Chondrocyte (in vitro differentiated cells): ENCODE measurements at regions not wholly inside any gene's neighbourhood (a gene's known extent, or its start where the extent isn't known, plus 50 kb on each side); places are given as distances from the start of the nearest gene placed in this dataset.

Source experiments
- DNase-seq: peaks from one replicate; pipeline ENCODE4 v3.0.0; 2021; ENCODE audit warnings: mixed read lengths, low spot score
- H3K27ac Mint-ChIP-seq: one replicate; pipeline ENCODE4 v1.8.0; 2021; ENCODE audit warnings: mild to moderate bottlenecking, moderate library complexity, mixed read lengths; ENCODE audit not compliant: unreplicated experiment
- H3K27me3 Mint-ChIP-seq: 2 replicates; pipeline ENCODE4 v1.8.0; 2021; ENCODE audit warnings: low read depth, mixed read lengths
- H3K36me3 Mint-ChIP-seq: 2 replicates; pipeline ENCODE4 v1.8.0; 2021; ENCODE audit warnings: low read depth, mixed read lengths
- H3K4me1 Mint-ChIP-seq: 2 replicates; pipeline ENCODE4 v1.8.0; 2021; ENCODE audit warnings: low read depth, mild to moderate bottlenecking, mixed read lengths
- H3K4me3 Mint-ChIP-seq: one replicate; pipeline ENCODE4 v1.8.0; 2021; ENCODE audit warnings: mild to moderate bottlenecking, moderate library complexity, mixed read lengths; ENCODE audit not compliant: unreplicated experiment
- H3K9me3 Mint-ChIP-seq: 2 replicates; pipeline ENCODE4 v1.8.0; 2021; ENCODE audit warnings: low read depth, mixed read lengths
- TF ChIP-seq, protein P1 (sequence below): fragments of 200-600 bp; sonication (generic); IDR thresholded peaks from 2 replicates; pipeline ENCODE4 v1.5.0; 2021; ENCODE audit warnings: antibody characterized with exemption, mild to moderate bottlenecking, moderate library complexity

DNA sequence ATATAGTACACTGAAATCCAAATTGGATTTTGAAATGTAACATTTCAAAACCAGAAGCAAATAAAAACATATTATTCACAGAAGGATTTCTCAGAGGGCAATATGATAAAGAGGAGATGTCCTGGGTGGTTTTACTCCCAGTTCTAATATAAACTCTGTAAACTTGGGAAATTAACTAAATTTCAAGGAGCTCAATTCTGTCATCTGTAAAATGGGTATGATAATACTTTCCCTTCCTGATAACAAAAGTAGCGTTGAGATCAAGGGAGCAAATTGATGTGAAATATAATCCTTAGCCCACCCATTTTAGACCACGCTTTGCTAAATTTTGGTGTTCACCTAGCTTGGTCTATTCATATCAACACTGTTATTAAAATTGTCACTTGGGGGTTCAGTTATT lies 192.5 kb upstream of the BTG1 start:
- Mint-ChIP-seq H3K4me3 (no peak overlapping the region), H3K9me3 (no peaks in the 10 kb centered on the region), H3K36me3 (no peaks in the 10 kb centered on the region), H3K27ac (no peak overlapping the region), H3K4me1 (peaks cover 10% of the 10 kb centered on the region), H3K27me3 (no peaks in the 10 kb centered on the region)
- TF ChIP-seq, protein P1, sequence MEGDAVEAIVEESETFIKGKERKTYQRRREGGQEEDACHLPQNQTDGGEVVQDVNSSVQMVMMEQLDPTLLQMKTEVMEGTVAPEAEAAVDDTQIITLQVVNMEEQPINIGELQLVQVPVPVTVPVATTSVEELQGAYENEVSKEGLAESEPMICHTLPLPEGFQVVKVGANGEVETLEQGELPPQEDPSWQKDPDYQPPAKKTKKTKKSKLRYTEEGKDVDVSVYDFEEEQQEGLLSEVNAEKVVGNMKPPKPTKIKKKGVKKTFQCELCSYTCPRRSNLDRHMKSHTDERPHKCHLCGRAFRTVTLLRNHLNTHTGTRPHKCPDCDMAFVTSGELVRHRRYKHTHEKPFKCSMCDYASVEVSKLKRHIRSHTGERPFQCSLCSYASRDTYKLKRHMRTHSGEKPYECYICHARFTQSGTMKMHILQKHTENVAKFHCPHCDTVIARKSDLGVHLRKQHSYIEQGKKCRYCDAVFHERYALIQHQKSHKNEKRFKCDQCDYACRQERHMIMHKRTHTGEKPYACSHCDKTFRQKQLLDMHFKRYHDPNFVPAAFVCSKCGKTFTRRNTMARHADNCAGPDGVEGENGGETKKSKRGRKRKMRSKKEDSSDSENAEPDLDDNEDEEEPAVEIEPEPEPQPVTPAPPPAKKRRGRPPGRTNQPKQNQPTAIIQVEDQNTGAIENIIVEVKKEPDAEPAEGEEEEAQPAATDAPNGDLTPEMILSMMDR, result no peak
- DNase-seq, result no peak

DNA sequence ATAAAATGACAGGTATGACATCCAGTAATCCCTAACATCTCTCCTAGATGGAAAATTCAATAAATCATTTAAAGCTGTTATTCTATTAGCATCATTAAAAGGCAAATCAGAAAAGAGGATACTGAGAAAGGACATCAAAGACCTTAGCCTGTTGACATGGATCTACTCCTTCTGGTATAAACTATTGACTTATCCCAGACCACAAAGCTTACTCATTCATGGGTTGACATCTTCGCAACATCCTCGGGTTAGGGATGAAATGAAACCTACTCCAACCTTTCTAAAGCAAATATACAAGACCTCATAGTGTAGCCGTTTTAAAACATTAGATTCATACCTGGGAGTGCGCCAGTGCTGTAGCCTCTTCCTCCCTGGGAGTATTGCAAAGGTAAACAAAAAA lies 191.5 kb upstream of the BTG1 start:
- Mint-ChIP-seq H3K27ac (no peak overlapping the region), H3K4me3 (no peak overlapping the region), H3K27me3 (no peaks in the 10 kb centered on the region), H3K36me3 (no peaks in the 10 kb centered on the region), H3K4me1 (peaks cover 10% of the 10 kb centered on the region), H3K9me3 (no peaks in the 10 kb centered on the region)
- TF ChIP-seq, protein P1, result no peak
- no peak for DNase-seq

DNA sequence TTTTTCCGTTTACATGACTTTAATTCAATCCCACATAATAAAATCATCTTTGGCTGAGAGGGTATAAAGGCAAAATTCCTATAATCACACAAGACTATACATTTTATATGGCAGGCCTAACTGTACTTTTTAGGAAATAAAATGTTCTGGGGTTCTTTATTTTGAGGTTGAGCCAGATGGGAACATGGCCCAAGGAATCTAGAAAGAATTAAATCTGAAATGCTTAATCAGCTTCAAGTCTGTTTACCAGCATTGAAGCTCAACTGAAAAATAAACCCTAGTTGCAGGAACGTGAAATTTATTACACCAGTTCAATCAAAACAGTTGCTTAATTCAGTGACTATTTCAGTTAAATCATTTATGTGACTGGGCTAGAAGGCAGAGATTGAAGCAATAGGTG lies 191.0 kb upstream of the BTG1 start:
- H3K27me3 Mint-ChIP-seq, result no peaks in the 10 kb centered on the region
- H3K4me3 Mint-ChIP-seq, result no peak overlapping the region
- DNase-seq, result no peak
- peaks cover 10% of the 10 kb centered on the region for H3K4me1 Mint-ChIP-seq
- TF ChIP-seq, protein P1, result no peak
- no peaks in the 10 kb centered on the region for H3K36me3 Mint-ChIP-seq
- no peak overlapping the region for H3K27ac Mint-ChIP-seq
- H3K9me3 Mint-ChIP-seq, result no peaks in the 10 kb centered on the region

DNA sequence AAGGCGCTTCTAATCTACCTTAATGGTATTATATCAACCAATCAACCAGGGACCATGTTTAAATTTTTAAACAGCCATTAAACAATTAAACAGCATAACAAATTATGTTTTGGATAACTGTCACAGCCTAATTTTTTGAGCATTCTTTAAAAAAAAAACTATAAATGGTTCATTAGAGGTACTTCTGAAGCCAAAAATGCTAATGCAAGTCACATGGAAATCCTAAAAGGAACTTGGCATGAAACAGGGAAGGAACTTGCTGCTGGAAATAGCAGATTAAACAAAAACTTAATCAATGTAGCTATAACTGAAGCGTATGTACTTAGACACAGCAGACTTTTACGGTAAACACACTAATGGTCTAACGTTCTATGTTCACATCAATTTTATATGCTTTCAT lies 190.2 kb upstream of the BTG1 start:
- no peak overlapping the region for H3K27ac Mint-ChIP-seq
- no peaks in the 10 kb centered on the region for H3K27me3 Mint-ChIP-seq
- TF ChIP-seq, protein P1, result no peak
- no peak overlapping the region for H3K4me3 Mint-ChIP-seq
- no peaks in the 10 kb centered on the region for H3K36me3 Mint-ChIP-seq
- no peak for DNase-seq
- H3K9me3 Mint-ChIP-seq, result no peaks in the 10 kb centered on the region
- peaks cover 10% of the 10 kb centered on the region for H3K4me1 Mint-ChIP-seq

DNA sequence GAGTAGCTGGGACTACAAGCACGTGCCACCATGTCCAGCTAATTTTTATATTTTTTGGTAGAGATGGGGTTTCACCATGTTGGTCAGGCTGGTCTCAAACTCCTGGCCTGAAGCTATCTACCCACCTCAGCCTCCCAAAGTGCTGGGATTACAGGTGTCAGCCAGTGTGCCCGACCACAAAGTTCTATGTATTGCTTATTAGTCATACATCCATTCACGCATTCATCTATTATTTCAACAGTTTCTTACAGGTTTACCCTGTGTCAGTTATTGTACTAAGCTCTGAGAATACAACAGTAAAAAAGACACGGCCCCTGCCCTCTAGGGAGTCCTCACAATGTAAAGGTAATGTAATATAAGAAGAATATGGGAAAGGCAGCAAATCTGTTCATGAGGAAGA lies 188.9 kb upstream of the BTG1 start:
- no peak overlapping the region for H3K4me3 Mint-ChIP-seq
- H3K27me3 Mint-ChIP-seq, result no peaks in the 10 kb centered on the region
- TF ChIP-seq, protein P1, result no peak
- no peaks in the 10 kb centered on the region for H3K36me3 Mint-ChIP-seq
- no peak for DNase-seq
- H3K27ac Mint-ChIP-seq, result no peak overlapping the region
- no peaks in the 10 kb centered on the region for H3K9me3 Mint-ChIP-seq
- peaks cover 10% of the 10 kb centered on the region for H3K4me1 Mint-ChIP-seq
